HL-60 (cell line): ENCODE measurements at regions not wholly inside any gene's neighbourhood (a gene's known extent, or its start where the extent isn't known, plus 50 kb on each side); places are given as distances from the start of the nearest gene placed in this dataset.

Experiments
- GABPA ChIP-seq: IDR thresholded peaks from 2 replicates; pipeline ENCODE4 v1.6.1; 2012; ENCODE audit warnings: low read depth
- POLR2AphosphoS5 ChIP-seq: IDR thresholded peaks from 2 replicates; pipeline ENCODE4 v1.6.1; 2012; ENCODE audit warnings: low read depth
- REST ChIP-seq: IDR thresholded peaks from 2 replicates; pipeline ENCODE4 v1.6.1; 2012; ENCODE audit warnings: low read depth; ENCODE audit not compliant: insufficient replicate concordance
- SPI1 ChIP-seq: IDR thresholded peaks from 2 replicates; pipeline ENCODE4 v1.6.1; 2012; ENCODE audit warnings: low read depth, mild to moderate bottlenecking, borderline replicate concordance
- TF ChIP-seq, protein P1 (sequence below): IDR thresholded peaks from one replicate; pipeline ENCODE4 v1.5.1; 2011; ENCODE audit warnings: low read length, control low read depth, inconsistent platforms; ENCODE audit not compliant: insufficient read depth

DNA sequence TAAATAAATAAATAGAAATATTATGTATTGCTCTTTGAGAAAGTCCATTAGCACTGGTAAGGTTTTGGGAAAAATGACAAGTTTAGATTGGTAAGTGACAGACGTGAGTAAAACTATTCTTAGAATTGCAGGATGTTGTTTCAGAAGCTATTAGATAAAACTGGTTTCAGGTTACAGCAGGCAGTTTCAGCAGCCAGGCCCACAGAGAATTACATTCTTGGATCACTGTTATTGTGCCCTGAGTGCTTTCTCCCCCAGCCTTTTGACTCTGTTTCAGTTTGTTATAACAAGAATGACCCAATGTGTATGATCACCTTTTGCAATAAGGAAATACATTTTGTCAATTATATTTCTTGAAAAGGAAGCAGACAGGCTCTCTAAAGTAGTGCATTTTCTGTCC is 86.5 kb downstream of the DKK1 start:
- TF ChIP-seq, protein P1, sequence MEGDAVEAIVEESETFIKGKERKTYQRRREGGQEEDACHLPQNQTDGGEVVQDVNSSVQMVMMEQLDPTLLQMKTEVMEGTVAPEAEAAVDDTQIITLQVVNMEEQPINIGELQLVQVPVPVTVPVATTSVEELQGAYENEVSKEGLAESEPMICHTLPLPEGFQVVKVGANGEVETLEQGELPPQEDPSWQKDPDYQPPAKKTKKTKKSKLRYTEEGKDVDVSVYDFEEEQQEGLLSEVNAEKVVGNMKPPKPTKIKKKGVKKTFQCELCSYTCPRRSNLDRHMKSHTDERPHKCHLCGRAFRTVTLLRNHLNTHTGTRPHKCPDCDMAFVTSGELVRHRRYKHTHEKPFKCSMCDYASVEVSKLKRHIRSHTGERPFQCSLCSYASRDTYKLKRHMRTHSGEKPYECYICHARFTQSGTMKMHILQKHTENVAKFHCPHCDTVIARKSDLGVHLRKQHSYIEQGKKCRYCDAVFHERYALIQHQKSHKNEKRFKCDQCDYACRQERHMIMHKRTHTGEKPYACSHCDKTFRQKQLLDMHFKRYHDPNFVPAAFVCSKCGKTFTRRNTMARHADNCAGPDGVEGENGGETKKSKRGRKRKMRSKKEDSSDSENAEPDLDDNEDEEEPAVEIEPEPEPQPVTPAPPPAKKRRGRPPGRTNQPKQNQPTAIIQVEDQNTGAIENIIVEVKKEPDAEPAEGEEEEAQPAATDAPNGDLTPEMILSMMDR: no peak
- TF ChIP-seq POLR2AphosphoS5: no peak
- TF ChIP-seq GABPA: no peak
- no peak for TF ChIP-seq REST
- TF ChIP-seq SPI1: no peak
